ENCODE measurements at regions not wholly inside any gene's neighbourhood (a gene's known extent, or its start where the extent isn't known, plus 50 kb on each side); places are given as distances from the start of the nearest gene placed in this dataset.
A peak's percentile ranks its signal among the peaks of the same experiment; 100 is the strongest.

DNA sequence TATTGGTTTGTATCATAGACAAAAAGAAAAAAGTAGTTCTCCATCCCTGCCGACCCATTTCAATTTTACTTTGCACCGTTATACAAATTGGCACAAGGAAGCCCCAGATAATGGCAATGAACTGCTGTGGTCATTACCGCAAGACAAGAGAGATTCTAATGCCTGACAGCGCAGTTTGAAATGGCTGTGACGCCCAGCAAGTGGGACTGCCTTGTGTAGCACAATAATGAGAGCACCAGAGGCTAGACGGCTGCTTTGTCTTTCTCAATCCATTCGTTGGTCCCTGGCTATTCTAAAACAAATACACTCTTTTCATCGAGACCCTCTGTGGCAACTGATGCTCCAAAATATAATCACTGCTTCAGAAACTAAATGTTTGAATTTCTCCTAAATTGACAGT is 192.4 kb upstream of the NEIL3 start:
- DNase-seq, result no peak

DNA sequence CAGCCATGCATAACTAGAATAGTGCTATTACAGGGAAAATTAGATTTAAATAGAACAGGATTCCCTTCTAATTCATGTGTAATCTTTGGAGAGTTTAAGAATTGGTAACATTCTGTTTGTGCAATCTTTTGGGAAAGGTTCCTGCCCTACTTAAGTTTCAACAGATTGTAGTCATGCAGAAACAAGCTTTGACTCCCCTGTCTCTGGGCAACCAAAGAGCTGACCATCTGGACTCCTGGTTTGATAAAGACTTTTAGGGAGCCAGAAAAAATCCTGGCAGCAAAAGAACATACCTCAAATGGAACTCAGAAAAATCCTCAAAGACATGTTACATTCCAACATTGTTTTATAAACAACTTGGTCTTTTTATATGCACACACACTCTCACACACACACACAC is 191.1 kb upstream of the NEIL3 start:
- DNase-seq, result no peak

DNA sequence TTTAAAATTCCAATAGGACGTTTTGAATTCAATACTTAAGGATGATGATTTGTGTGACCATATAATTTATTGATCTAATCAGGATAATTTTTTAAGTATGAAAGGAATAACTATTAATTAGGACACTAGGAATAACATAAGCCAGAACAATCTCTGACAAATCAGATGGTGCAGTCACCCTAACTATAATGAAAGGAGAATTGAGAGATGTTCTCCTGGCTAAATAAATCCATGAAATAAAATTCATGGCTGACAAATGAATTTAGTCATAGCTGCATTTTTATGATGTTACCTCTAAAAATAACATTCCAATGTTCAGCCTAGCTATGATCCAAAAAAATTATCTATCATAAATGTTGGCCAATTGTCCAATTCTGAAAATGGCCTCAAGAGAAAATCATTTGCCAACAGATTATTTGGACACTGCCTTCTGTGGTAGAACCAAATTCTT is 190.6 kb upstream of the NEIL3 start:
- no peak for DNase-seq

DNA sequence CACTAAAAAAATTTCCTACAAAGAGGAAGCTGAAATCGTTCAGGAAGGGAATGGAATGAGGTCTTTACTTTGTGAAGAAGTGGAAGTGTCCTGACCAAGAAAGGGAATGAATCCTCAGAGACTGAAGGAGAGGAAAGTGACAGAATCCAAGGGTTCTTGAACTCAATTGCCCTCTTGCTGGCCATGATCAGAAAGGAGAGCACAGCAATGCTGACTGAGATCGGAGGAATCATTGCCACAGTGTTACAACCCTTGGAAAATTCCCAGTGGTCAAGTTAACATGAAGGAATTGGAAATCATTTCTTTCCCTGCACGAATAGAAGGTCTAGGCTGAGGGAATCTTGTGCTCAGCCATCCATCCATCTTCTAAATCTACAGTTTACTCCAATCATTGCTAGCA is 190.0 kb upstream of the NEIL3 start:
- no peak for DNase-seq

- DNase-seq, result no peak
Observed at GRCh38 chr4:177123811-177124210, 185.9 kb upstream of the NEIL3 start.

- no peak for DNase-seq
Observed at GRCh38 chr4:177124349-177125064, 185.2 kb upstream of the NEIL3 start.

DNA sequence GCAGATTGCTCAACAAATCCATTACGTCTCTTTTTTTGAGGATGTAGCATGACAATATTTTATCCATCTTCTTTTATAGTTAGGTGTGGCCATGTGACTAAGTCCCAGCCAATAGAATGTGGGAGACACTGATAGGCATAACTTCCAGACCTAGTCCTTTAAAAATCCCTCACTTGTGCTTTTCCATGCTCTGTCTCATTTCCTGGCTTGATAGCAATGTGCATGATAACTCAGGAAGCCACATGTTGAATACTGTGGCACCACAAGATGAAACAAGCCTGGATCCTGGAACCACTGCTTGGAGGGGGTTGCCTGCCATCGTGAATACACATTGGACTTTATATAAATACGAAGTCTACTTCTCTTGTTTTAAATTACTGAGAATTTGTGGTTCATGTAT is 184.0 kb upstream of the NEIL3 start:
- DNase-seq, result no peak

GRCh38 chr4:177127658-177128057 is 182.0 kb upstream of the NEIL3 start:
- no peak for DNase-seq

DNA sequence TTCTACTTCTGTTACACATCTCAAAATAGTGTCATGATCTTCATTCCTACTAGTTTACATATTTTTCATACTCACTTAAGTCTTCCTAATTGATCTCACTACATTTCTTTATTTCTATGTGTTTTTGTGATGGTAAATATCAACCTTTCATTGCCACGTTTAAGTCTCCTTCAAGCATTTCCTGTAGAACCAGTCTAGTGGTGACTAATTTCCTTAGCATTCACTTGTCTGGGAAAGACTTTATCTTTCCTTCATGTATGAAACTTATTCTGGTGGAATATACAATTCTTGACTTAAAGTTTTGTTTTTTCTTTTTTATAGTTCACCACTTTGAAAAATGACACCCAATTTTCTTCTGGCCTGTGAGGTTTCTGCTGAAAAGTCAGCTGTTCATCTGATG is 181.4 kb upstream of the NEIL3 start:
- DNase-seq, result no peak

GRCh38 chr4:177131736-177132135 is 177.9 kb upstream of the NEIL3 start:
- no peak for DNase-seq

DNA sequence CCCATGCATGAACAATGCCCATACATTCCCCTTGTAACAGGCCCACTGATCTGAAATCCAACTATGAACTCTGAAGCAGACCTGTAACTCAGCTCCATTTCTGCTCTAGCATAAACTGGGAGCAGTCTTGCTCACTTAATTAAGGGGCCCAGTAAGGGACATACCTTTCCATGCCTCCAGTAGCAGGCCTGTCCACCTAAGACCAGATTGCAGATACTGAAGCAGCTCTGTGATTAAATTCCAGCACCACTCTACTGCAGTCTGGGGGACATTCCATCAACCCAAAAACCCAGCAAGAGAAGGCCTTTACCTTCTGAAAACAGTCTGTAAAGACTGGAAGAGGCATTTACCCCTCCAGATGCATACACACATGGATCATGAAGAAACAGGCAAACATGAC is 162.0 kb upstream of the NEIL3 start:
- DNase-seq, result no peak

- DNase-seq, result no peak
Observed at GRCh38 chr4:177155454-177155853, 154.2 kb upstream of the NEIL3 start.

GRCh38 chr4:177159600-177159999 is 150.1 kb upstream of the NEIL3 start:
- no peak for DNase-seq

- no peak for DNase-seq
Observed at GRCh38 chr4:177161781-177162180, 147.9 kb upstream of the NEIL3 start.

- DNase-seq, result peak; percentile 30
Observed at GRCh38 chr4:177163532-177163931, 146.1 kb upstream of the NEIL3 start.

DNA sequence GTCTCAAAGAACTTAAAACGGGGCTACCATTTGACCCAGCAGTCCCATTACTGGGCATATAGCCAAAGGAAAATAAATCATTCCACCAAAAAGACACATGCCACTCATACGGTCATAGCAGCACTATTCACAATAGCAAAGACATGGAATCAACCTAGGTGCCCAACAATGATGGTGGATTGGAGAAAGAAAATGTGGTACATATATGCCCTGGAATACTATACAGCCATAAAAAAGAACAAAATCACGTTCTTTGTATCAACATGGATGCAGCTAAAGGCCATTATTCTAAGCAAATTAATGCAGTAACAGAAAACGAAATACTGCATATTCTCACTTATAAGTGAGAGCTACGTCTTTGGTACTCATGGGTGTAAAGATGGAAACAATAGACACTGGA is 138.1 kb upstream of the NEIL3 start:
- DNase-seq, result no peak

GRCh38 chr4:177175473-177175872 is 134.2 kb upstream of the NEIL3 start:
- DNase-seq, result no peak

GRCh38 chr4:177177541-177178081 is 132.1 kb upstream of the NEIL3 start:
- DNase-seq, result no peak

- no peak for DNase-seq
Observed at GRCh38 chr4:177178246-177178645, 131.4 kb upstream of the NEIL3 start.

- no peak for DNase-seq
Observed at GRCh38 chr4:177182166-177182565, 127.5 kb upstream of the NEIL3 start.

GRCh38 chr4:177182728-177183127 is 126.9 kb upstream of the NEIL3 start:
- DNase-seq, result no peak

- DNase-seq, result no peak
Observed at GRCh38 chr4:177185151-177185550, 124.5 kb upstream of the NEIL3 start.

GRCh38 chr4:177185579-177185978 is 124.1 kb upstream of the NEIL3 start:
- no peak for DNase-seq

GRCh38 chr4:177187371-177187770 is 122.3 kb upstream of the NEIL3 start:
- DNase-seq, result no peak

DNA sequence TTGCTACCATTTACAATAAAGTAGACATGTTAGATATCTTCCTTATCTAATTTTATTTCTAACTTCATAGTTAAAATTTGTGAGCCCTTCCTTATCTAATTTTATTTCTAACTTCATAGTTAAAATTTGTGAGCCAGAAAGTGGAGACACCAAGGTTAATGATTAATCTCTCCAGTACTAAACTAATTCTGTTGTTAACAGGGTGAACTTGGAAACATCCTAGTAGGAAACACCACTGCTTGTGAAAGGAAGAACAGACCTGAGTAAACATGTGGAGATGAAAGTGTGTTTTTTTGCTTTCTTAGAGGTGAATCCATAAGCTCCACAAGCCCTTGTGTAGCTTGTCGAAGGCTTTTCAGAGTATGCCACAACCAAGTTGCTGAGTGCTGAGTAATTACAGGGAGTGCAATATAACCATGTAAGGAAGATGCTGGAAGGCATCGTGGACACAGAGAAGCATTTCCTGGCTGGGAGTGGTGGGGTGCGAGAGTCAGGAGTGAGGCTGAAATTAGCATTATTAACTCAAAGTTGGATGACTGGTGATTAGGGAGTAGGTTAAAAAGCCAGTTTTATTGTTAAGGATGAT is 118.6 kb upstream of the NEIL3 start:
- no peak for DNase-seq

All from NCI-H526 treated with DMSO at 0.1 percent for 48 hours (cell line).